Natural killer cell (primary cell): ENCODE measurements at regions not wholly inside any gene's neighbourhood (a gene's known extent, or its start where the extent isn't known, plus 50 kb on each side); places are given as distances from the start of the nearest gene placed in this dataset.

ENCODE experiments used
- ATAC-seq, 3 donors: fragments of 150-1000 bp in 2 of 3; fragments of 200-7000 bp in 1 of 3; cut with Tn5 transposase; 1 replicate in 1 of 3; 2 replicates in 2 of 3; pipeline ENCODE4 v1.10.0; 2021; ENCODE audit warnings: mild to moderate bottlenecking in 2 of 3, moderate library complexity in 2 of 3
- DNase-seq, 2 donors: peaks; one replicate each; pipeline versions ENCODE4 v3.0.0 to v3.0.0-alpha.2; 2013 to 2021; ENCODE audit warnings: mixed read lengths in 1 of 2
- H3K27ac ChIP-seq: one replicate; pipeline ENCODE4 v1.5.1; 2013; ENCODE audit warnings: mild to moderate bottlenecking, low read length
- H3K27me3 ChIP-seq: one replicate; pipeline ENCODE4 v1.6.1; 2013; ENCODE audit warnings: low read length; ENCODE audit not compliant: control insufficient read depth, insufficient read depth
- H3K36me3 ChIP-seq: one replicate; pipeline ENCODE4 v1.6.1; 2013; ENCODE audit warnings: low read length; ENCODE audit not compliant: control insufficient read depth, insufficient read depth
- H3K4me1 ChIP-seq: one replicate; pipeline ENCODE4 v1.6.1; 2013; ENCODE audit warnings: low read length; ENCODE audit not compliant: control insufficient read depth, insufficient read depth
- H3K4me3 ChIP-seq: one replicate; pipeline ENCODE4 v1.5.1; 2013; ENCODE audit warnings: low read length
- H3K9me3 ChIP-seq: one replicate; pipeline ENCODE4 v1.6.1; 2013; ENCODE audit warnings: low read length; ENCODE audit not compliant: control insufficient read depth, insufficient read depth
- H3K27ac Mint-ChIP-seq, 2 donors: one replicate each; pipeline ENCODE4 v1.8.0; 2022; ENCODE audit warnings: mild to moderate bottlenecking in 2 of 2, mixed read lengths in 2 of 2, moderate library complexity in 1 of 2
- H3K27me3 Mint-ChIP-seq, 2 donors: one replicate each; pipeline ENCODE4 v1.8.0; 2022; ENCODE audit warnings: low read depth in 2 of 2, mixed read lengths in 2 of 2
- H3K36me3 Mint-ChIP-seq: one replicate; pipeline ENCODE4 v1.8.0; 2022; ENCODE audit warnings: mixed read lengths
- H3K4me1 Mint-ChIP-seq, 2 donors: one replicate each; pipeline ENCODE4 v1.8.0; 2022; ENCODE audit warnings: mixed read lengths in 2 of 2
- H3K4me3 Mint-ChIP-seq: one replicate; pipeline ENCODE4 v1.8.0; 2022; ENCODE audit warnings: mild to moderate bottlenecking, moderate library complexity, mixed read lengths
- H3K9me3 Mint-ChIP-seq, 2 donors: one replicate each; pipeline ENCODE4 v1.8.0; 2022; ENCODE audit warnings: mixed read lengths in 2 of 2
- WGBS: methylation state at CpG from one replicate; pipeline ENCODE4 v1.1.7; 2013; ENCODE audit warnings: missing lambda C conversion rate; ENCODE audit not compliant: insufficient coverage; 5-methylcytosine and 5-hydroxymethylcytosine counted together
- intact Hi-C: fragments of 100-400 bp; cut with micrococcal nuclease; formaldehyde crosslinking; loops from one replicate; pipeline ENCODE4 v1.14.2; 2022
- TF ChIP-seq, protein P1 (sequence below): fragments of 200-600 bp; IDR thresholded peaks from one replicate; pipeline ENCODE4 v1.8.0; 2022; ENCODE audit warnings: antibody characterized with exemption

- Histone ChIP-seq H3K27me3 (no peaks in the 10 kb centered on the region), H3K4me3 (no peak overlapping the region), H3K36me3 (no peaks in the 10 kb centered on the region), H3K4me1 (no peaks in the 10 kb centered on the region), H3K9me3 (no peaks in the 10 kb centered on the region), H3K27ac (no peak overlapping the region)
- intact Hi-C loops: no loop called here
- DNase-seq (no peak), ATAC-seq (no peak)
- H3K27ac Mint-ChIP-seq: no peak overlapping the region
- H3K4me1 Mint-ChIP-seq: no peaks in the 10 kb centered on the region
- WGBS: 100% methylated on average over 2 of the region's 3 CpGs
- H3K9me3 Mint-ChIP-seq: peaks cover 0 to 2% of the 10 kb centered on the region in 2 donors
- TF ChIP-seq, protein P1, sequence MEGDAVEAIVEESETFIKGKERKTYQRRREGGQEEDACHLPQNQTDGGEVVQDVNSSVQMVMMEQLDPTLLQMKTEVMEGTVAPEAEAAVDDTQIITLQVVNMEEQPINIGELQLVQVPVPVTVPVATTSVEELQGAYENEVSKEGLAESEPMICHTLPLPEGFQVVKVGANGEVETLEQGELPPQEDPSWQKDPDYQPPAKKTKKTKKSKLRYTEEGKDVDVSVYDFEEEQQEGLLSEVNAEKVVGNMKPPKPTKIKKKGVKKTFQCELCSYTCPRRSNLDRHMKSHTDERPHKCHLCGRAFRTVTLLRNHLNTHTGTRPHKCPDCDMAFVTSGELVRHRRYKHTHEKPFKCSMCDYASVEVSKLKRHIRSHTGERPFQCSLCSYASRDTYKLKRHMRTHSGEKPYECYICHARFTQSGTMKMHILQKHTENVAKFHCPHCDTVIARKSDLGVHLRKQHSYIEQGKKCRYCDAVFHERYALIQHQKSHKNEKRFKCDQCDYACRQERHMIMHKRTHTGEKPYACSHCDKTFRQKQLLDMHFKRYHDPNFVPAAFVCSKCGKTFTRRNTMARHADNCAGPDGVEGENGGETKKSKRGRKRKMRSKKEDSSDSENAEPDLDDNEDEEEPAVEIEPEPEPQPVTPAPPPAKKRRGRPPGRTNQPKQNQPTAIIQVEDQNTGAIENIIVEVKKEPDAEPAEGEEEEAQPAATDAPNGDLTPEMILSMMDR: no peak
- H3K27me3 Mint-ChIP-seq: peaks cover 2 to 11% of the 10 kb centered on the region in 2 donors
- H3K36me3 Mint-ChIP-seq: no peaks in the 10 kb centered on the region
- H3K4me3 Mint-ChIP-seq: no peak overlapping the region
These were observed 445.7 kb downstream of the SMARCA1 start for GRCh38 chrX:129077424-129078170.

GRCh38 chrX:129071390-129071789 lies 451.9 kb downstream of the SMARCA1 start:
- H3K27ac Mint-ChIP-seq: no peak overlapping the region
- H3K4me1 Mint-ChIP-seq: no peaks in the 10 kb centered on the region
- ATAC-seq (no peak), DNase-seq (no peak)
- H3K9me3 ChIP-seq: no peaks in the 10 kb centered on the region
- no peak overlapping the region for H3K27ac ChIP-seq
- H3K4me3 Mint-ChIP-seq: no peak overlapping the region
- no peak overlapping the region for H3K4me3 ChIP-seq
- H3K9me3 Mint-ChIP-seq: no peaks in the 10 kb centered on the region
- no peaks in the 10 kb centered on the region for H3K36me3 Mint-ChIP-seq
- TF ChIP-seq, protein P1: no peak
- no peaks in the 10 kb centered on the region for H3K4me1 ChIP-seq
- no peaks in the 10 kb centered on the region for H3K27me3 ChIP-seq
- no CpG with 5 or more reads among the region's 2 CpGs for WGBS
- H3K36me3 ChIP-seq: no peaks in the 10 kb centered on the region
- intact Hi-C loops: no loop called here
- peaks cover 0 to 17% of the 10 kb centered on the region in 2 donors for H3K27me3 Mint-ChIP-seq

GRCh38 chrX:129065895-129066294 lies 457.4 kb downstream of the SMARCA1 start:
- no peaks in the 10 kb centered on the region for H3K27me3 ChIP-seq
- no CpG with 5 or more reads among the region's 1 CpG for WGBS
- intact Hi-C loops: no loop called here

More at GRCh38 chrX:129065895-129066294, 457.4 kb downstream of the SMARCA1 start:
- no peak for ATAC-seq
- no peak overlapping the region for H3K4me3 ChIP-seq
- Mint-ChIP-seq H3K4me3 (no peak overlapping the region), H3K4me1 (no peaks in the 10 kb centered on the region), H3K27me3 (peaks cover 0 to 6% of the 10 kb centered on the region in 2 donors), H3K9me3 (no peaks in the 10 kb centered on the region), H3K27ac (no peak overlapping the region), H3K36me3 (no peaks in the 10 kb centered on the region)
- no peak for DNase-seq
- TF ChIP-seq, protein P1: no peak
- no peaks in the 10 kb centered on the region for H3K9me3 ChIP-seq
- H3K4me1 ChIP-seq: no peaks in the 10 kb centered on the region
- H3K36me3 ChIP-seq: no peaks in the 10 kb centered on the region
- H3K27ac ChIP-seq: no peak overlapping the region
